OCI-LY7 (cell line): ENCODE measurements at regions not wholly inside any gene's neighbourhood (a gene's known extent, or its start where the extent isn't known, plus 50 kb on each side); places are given as distances from the start of the nearest gene placed in this dataset.

Experiments used
- BruUV-seq: library from RNA; stranded (reverse); fragments of 400-500 nt; replicated peaks from 2 replicates; lab custom pipeline; 2021; lab: Mats Ljungman, UMichigan
- CTCF ChIA-PET: fragments of 300-600 bp; sonication (Branson Sonifier 250); formaldehyde crosslinking; loops from one replicate; lab custom pipeline; 2022; ENCODE audit warnings: antibody characterized with exemption; ENCODE audit not compliant: unreplicated experiment; lab: Charles Lee
- POLR2A ChIA-PET: fragments of 300-600 bp; sonication (Branson Sonifier 250); formaldehyde crosslinking; loops from one replicate; lab custom pipeline; 2022; ENCODE audit warnings: antibody characterized with exemption; lab: Charles Lee
- DNase-seq: peaks from one replicate; pipeline ENCODE4 v3.0.0-alpha.2; 2015; ENCODE audit warnings: low spot score
- H2AFZ ChIP-seq: fragments of 200-600 bp; sonication (generic), shearing (Covaris generic); 2 replicates; pipeline ENCODE4 v1.6.1; 2014; ENCODE audit warnings: mild to moderate bottlenecking, antibody characterized with exemption, low read length, moderate library complexity
- H3K27ac ChIP-seq: fragments of 200-600 bp; sonication (generic); 2 replicates; pipeline ENCODE4 v1.5.1; 2014; ENCODE audit warnings: mixed run types, low read depth, mild to moderate bottlenecking, moderate library complexity, low read length, inconsistent platforms; ENCODE audit not compliant: poor library complexity, severe bottlenecking
- H3K36me3 ChIP-seq: fragments of 200-600 bp; sonication (generic); 2 replicates; pipeline ENCODE4 v1.6.1; 2014; ENCODE audit warnings: mild to moderate bottlenecking, antibody characterized with exemption, low read length, moderate library complexity, mixed read lengths; ENCODE audit not compliant: insufficient read depth
- H3K4me1 ChIP-seq: fragments of 200-600 bp; sonication (generic); 2 replicates; pipeline ENCODE4 v1.5.1; 2014; ENCODE audit warnings: mild to moderate bottlenecking, low read length; ENCODE audit not compliant: insufficient read depth, poor library complexity, severe bottlenecking
- H3K4me2 ChIP-seq: fragments of 200-600 bp; sonication (generic); 2 replicates; pipeline ENCODE4 v1.6.1; 2014; ENCODE audit warnings: mild to moderate bottlenecking, low read length
- H3K4me3 ChIP-seq: fragments of 200-600 bp; sonication (generic); 2 replicates; pipeline ENCODE4 v1.5.1; 2014; ENCODE audit warnings: mild to moderate bottlenecking, low read depth, low read length; ENCODE audit not compliant: poor library complexity, severe bottlenecking
- H3K79me2 ChIP-seq: fragments of 200-600 bp; sonication (generic); 2 replicates; pipeline ENCODE4 v1.6.1; 2016; ENCODE audit warnings: low read depth, mild to moderate bottlenecking, low read length, moderate library complexity, mixed read lengths; ENCODE audit not compliant: insufficient read depth
- H3K9me2 ChIP-seq: fragments of 200-600 bp; sonication (generic); 2 replicates; pipeline ENCODE4 v1.6.1; 2016; ENCODE audit warnings: mild to moderate bottlenecking, low read length, mixed read lengths; ENCODE audit not compliant: insufficient read depth
- H3K9me3 ChIP-seq: fragments of 200-600 bp; sonication (generic); 2 replicates; pipeline ENCODE4 v1.6.1; 2014; ENCODE audit warnings: mild to moderate bottlenecking, mixed run types, low read length, mixed read lengths
- H4K20me1 ChIP-seq: fragments of 200-600 bp; sonication (generic); 2 replicates; pipeline ENCODE4 v1.6.1; 2014; ENCODE audit warnings: mild to moderate bottlenecking, antibody characterized with exemption, low read length, moderate library complexity, mixed read lengths; ENCODE audit not compliant: insufficient read depth
- CTCF ChIP-seq: fragments of 200-600 bp; sonication (generic); conservative IDR thresholded peaks from 2 replicates; pipeline ENCODE4 v1.5.1; 2014; ENCODE audit warnings: mild to moderate bottlenecking, antibody characterized with exemption, low read length, moderate library complexity, mixed read lengths
- EZH2phosphoT487 ChIP-seq: fragments of 200-600 bp; sonication (generic); IDR thresholded peaks from 2 replicates; pipeline ENCODE4 v1.6.1; 2018; ENCODE audit warnings: low read depth, borderline replicate concordance, mild to moderate bottlenecking, mixed run types, antibody characterized with exemption, low read length, moderate library complexity, mixed read lengths
- intact Hi-C: fragments of 100-400 bp; cut with micrococcal nuclease; formaldehyde crosslinking; loops from one replicate; pipeline ENCODE4 v1.10.0; 2022; ENCODE audit not compliant: unreplicated experiment

- TF ChIP-seq CTCF (no peak), EZH2phosphoT487 (no peak)
- intact Hi-C loops = no loop called here
- POLR2A ChIA-PET = interaction anchor here (0.6 kb wide), 1 partner anchor 455 kb away, joined by 3 read pairs; no protein-coding TSS in a partner anchor
- no peaks in the 10 kb centered on the region for H3K4me1 ChIP-seq
- H3K27ac ChIP-seq = no peak overlapping the region
- no TSS peak for BruUV-seq
- H3K4me2 ChIP-seq = no peak overlapping the region
- CTCF ChIA-PET = no interaction called here
- H4K20me1 ChIP-seq = no peaks in the 10 kb centered on the region
- H3K4me3 ChIP-seq = no peak overlapping the region
- DNase-seq = no peak
- no peak overlapping the region for H2AFZ ChIP-seq
- H3K9me2 ChIP-seq = no peaks in the 10 kb centered on the region
- H3K9me3 ChIP-seq = no peaks in the 10 kb centered on the region
- no peaks in the 10 kb centered on the region for H3K79me2 ChIP-seq
- no peaks in the 10 kb centered on the region for H3K36me3 ChIP-seq
Observed at GRCh38 chr20:22400440-22400839, 183.9 kb downstream of the FOXA2 start.

DNA sequence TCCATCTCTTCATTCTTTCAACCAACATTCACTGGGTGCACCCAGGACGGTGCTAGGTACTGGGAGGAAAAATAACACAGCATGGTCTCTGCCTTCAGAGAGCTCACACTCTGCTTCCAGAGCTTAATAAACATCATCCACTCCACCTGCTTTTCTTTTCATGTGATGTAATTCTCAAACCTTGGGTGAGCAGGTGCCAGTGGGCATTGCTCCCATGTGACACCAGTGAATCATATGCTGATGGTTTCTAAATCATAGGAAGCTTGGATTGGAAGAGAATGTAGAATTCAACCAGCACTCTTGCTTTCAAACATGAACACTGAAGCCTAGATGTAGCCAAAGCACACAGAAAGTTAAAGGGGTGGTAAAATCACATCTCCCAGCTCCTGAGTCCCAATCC lies 189.8 kb downstream of the FOXA2 start:
- BruUV-seq = no TSS peak
- CTCF ChIA-PET = no interaction called here
- Histone ChIP-seq H2AFZ (no peak overlapping the region), H3K4me3 (no peak overlapping the region), H3K4me1 (no peaks in the 10 kb centered on the region), H3K79me2 (no peaks in the 10 kb centered on the region), H3K27ac (no peak overlapping the region), H4K20me1 (no peaks in the 10 kb centered on the region), H3K9me3 (no peaks in the 10 kb centered on the region), H3K4me2 (no peak overlapping the region), H3K9me2 (no peaks in the 10 kb centered on the region), H3K36me3 (no peaks in the 10 kb centered on the region)
- intact Hi-C loops = no loop called here
- POLR2A ChIA-PET = interaction anchor here (0.6 kb wide), 1 partner anchor 943 kb away, joined by 5 read pairs; no protein-coding TSS in a partner anchor
- TF ChIP-seq CTCF = no peak
- no peak for DNase-seq

- no TSS peak for BruUV-seq
- Histone ChIP-seq H3K36me3 (no peaks in the 10 kb centered on the region), H4K20me1 (no peaks in the 10 kb centered on the region), H2AFZ (no peak overlapping the region), H3K4me2 (no peak overlapping the region), H3K4me3 (no peak overlapping the region), H3K4me1 (no peaks in the 10 kb centered on the region), H3K9me2 (no peaks in the 10 kb centered on the region), H3K79me2 (no peaks in the 10 kb centered on the region), H3K9me3 (no peaks in the 10 kb centered on the region), H3K27ac (no peak overlapping the region)
- TF ChIP-seq CTCF (no peak), EZH2phosphoT487 (no peak)
- DNase-seq = no peak
- intact Hi-C loops = no loop called here
- POLR2A ChIA-PET = no interaction called here
- CTCF ChIA-PET = no interaction called here
Observed at GRCh38 chr20:22390543-22390903, 193.8 kb downstream of the FOXA2 start.
